ENCODE measurements at regions not wholly inside any gene's neighbourhood (a gene's known extent, or its start where the extent isn't known, plus 50 kb on each side); places are given as distances from the start of the nearest gene placed in this dataset.
A peak's percentile ranks its signal among the peaks of the same experiment; 100 is the strongest.

- intact Hi-C loops (cut with DNase I), result no loop called here
- no peak for DNase-seq (ENCODE audit: low spot score)
Measured at GRCh38 chr1:34549199-34549598, 205.6 kb upstream of the GJB5 start.

- intact Hi-C loops (cut with DNase I), result no loop called here
Measured at GRCh38 chr1:34578306-34578705, 176.5 kb upstream of the GJB5 start.

GRCh38 chr1:34582356-34582755 lies 172.5 kb upstream of the GJB5 start:
- intact Hi-C loops (cut with DNase I), result no loop called here
- DNase-seq (ENCODE audit: low spot score), result peak; percentile 20

More at GRCh38 chr1:34578306-34578705, 176.5 kb upstream of the GJB5 start:
- no peak for DNase-seq (ENCODE audit: low spot score)

- no peak for DNase-seq (ENCODE audit: low spot score)
- intact Hi-C loops (cut with DNase I), result no loop called here
Measured at GRCh38 chr1:34587761-34588160, 167.1 kb upstream of the GJB5 start.

GRCh38 chr1:34590211-34590623 lies 164.6 kb upstream of the GJB5 start:
- DNase-seq (ENCODE audit: low spot score), result peak; percentile 31
- intact Hi-C loops (cut with DNase I), result no loop called here

- DNase-seq (ENCODE audit: low spot score), result no peak
- intact Hi-C loops (cut with DNase I), result no loop called here
Measured at GRCh38 chr1:34591751-34592629, 162.9 kb upstream of the GJB5 start.

GRCh38 chr1:34597877-34598514 lies 156.9 kb upstream of the GJB5 start:
- no peak for DNase-seq (ENCODE audit: low spot score)
- intact Hi-C loops (cut with DNase I), result loop anchor here (5.0 kb wide), 2 partner anchors 486 to 956 kb away; no protein-coding TSS in a partner anchor

GRCh38 chr1:34602907-34603306 lies 151.9 kb upstream of the GJB5 start:
- DNase-seq (ENCODE audit: low spot score), result no peak
- intact Hi-C loops (cut with DNase I), result no loop called here

- intact Hi-C loops (cut with DNase I), result no loop called here
- DNase-seq (ENCODE audit: low spot score), result no peak
Measured at GRCh38 chr1:34603594-34603993, 151.3 kb upstream of the GJB5 start.

- no peak for DNase-seq (ENCODE audit: low spot score)
- intact Hi-C loops (cut with DNase I), result no loop called here
Measured at GRCh38 chr1:34606504-34606903, 148.3 kb upstream of the GJB5 start.

GRCh38 chr1:34610063-34610462 lies 144.8 kb upstream of the GJB5 start:
- intact Hi-C loops (cut with DNase I), result no loop called here
- no peak for DNase-seq (ENCODE audit: low spot score)

- no peak for DNase-seq (ENCODE audit: low spot score)
- intact Hi-C loops (cut with DNase I), result no loop called here
Measured at GRCh38 chr1:34611571-34611970, 143.3 kb upstream of the GJB5 start.

- intact Hi-C loops (cut with DNase I), result no loop called here
- no peak for DNase-seq (ENCODE audit: low spot score)
Measured at GRCh38 chr1:34612091-34612827, 142.6 kb upstream of the GJB5 start.

- intact Hi-C loops (cut with DNase I), result no loop called here
- DNase-seq (ENCODE audit: low spot score), result no peak
Measured at GRCh38 chr1:34617321-34618118, 137.3 kb upstream of the GJB5 start.

- intact Hi-C loops (cut with DNase I), result no loop called here
- DNase-seq (ENCODE audit: low spot score), result no peak
Measured at GRCh38 chr1:34618381-34618780, 136.5 kb upstream of the GJB5 start.

GRCh38 chr1:34619256-34619655 lies 135.6 kb upstream of the GJB5 start:
- intact Hi-C loops (cut with DNase I), result no loop called here

GRCh38 chr1:34621916-34622315 lies 132.9 kb upstream of the GJB5 start:
- intact Hi-C loops (cut with DNase I), result no loop called here

More at GRCh38 chr1:34619256-34619655, 135.6 kb upstream of the GJB5 start:
- DNase-seq (ENCODE audit: low spot score), result no peak

GRCh38 chr1:34625521-34626015 lies 129.3 kb upstream of the GJB5 start:
- intact Hi-C loops (cut with DNase I), result no loop called here
- DNase-seq (ENCODE audit: low spot score), result no peak

More at GRCh38 chr1:34621916-34622315, 132.9 kb upstream of the GJB5 start:
- DNase-seq (ENCODE audit: low spot score), result no peak

Measured in cardiac septum (tissue), 1 donor.